Ishikawa (cell line): ENCODE measurements at regions not wholly inside any gene's neighbourhood (a gene's known extent, or its start where the extent isn't known, plus 50 kb on each side); places are given as distances from the start of the nearest gene placed in this dataset.

Source experiments
- CEBPB ChIP-seq: IDR thresholded peaks from 2 replicates; pipeline ENCODE4 v1.6.1; 2012
- CREB1 ChIP-seq: IDR thresholded peaks from 2 replicates; pipeline ENCODE4 v1.6.1; 2012; ENCODE audit warnings: low read depth
- EGR1 ChIP-seq: IDR thresholded peaks from 2 replicates; pipeline ENCODE4 v1.6.1; 2012
- EP300 ChIP-seq: IDR thresholded peaks from 2 replicates; pipeline ENCODE4 v1.6.1; 2012; ENCODE audit warnings: borderline replicate concordance
- FOXM1 ChIP-seq: IDR thresholded peaks from 2 replicates; pipeline ENCODE4 v1.6.1; 2012; ENCODE audit warnings: low read depth, borderline replicate concordance
- MAX ChIP-seq: IDR thresholded peaks from 2 replicates; pipeline ENCODE4 v1.6.1; 2012
- NFIC ChIP-seq: IDR thresholded peaks from 2 replicates; pipeline ENCODE4 v1.6.1; 2012
- RAD21 ChIP-seq: IDR thresholded peaks from 2 replicates; pipeline ENCODE4 v1.6.1; 2012; ENCODE audit warnings: low read depth
- REST ChIP-seq: IDR thresholded peaks from 2 replicates; pipeline ENCODE4 v1.6.1; 2012; ENCODE audit warnings: low read depth, mild to moderate bottlenecking
- TAF1 ChIP-seq: IDR thresholded peaks from 2 replicates; pipeline ENCODE4 v1.6.1; 2012; ENCODE audit warnings: low read depth, mild to moderate bottlenecking
- TCF12 ChIP-seq: IDR thresholded peaks from 2 replicates; pipeline ENCODE4 v1.6.1; 2012; ENCODE audit warnings: low read depth
- TEAD4 ChIP-seq: IDR thresholded peaks from 2 replicates; pipeline ENCODE4 v1.6.1; 2012
- USF1 ChIP-seq: IDR thresholded peaks from 2 replicates; pipeline ENCODE4 v1.6.1; 2012
- YY1 ChIP-seq: IDR thresholded peaks from 2 replicates; pipeline ENCODE4 v1.6.1; 2012; ENCODE audit warnings: low read depth
- ZBTB7A ChIP-seq: IDR thresholded peaks from 2 replicates; pipeline ENCODE4 v1.6.1; 2012; ENCODE audit warnings: low read depth

- no peak for TF ChIP-seq CREB1
- no peak for TF ChIP-seq FOXM1
- TF ChIP-seq ZBTB7A, result no peak
- no peak for TF ChIP-seq NFIC
- no peak for TF ChIP-seq MAX
- TF ChIP-seq RAD21, result no peak
- no peak for TF ChIP-seq EGR1
- TF ChIP-seq EP300, result no peak
Measured at GRCh38 chr14:104439625-104440024, 139.9 kb upstream of the C14orf180 start.

GRCh38 chr14:104440297-104440956 is 139.1 kb upstream of the C14orf180 start:
- no peak for TF ChIP-seq FOXM1

GRCh38 chr14:104441275-104442106 is 138.1 kb upstream of the C14orf180 start:
- TF ChIP-seq USF1 (no peak), TEAD4 (no peak), REST (no peak), EGR1 (no peak), ZBTB7A (no peak), MAX (no peak), NFIC (no peak), TAF1 (no peak), CEBPB (no peak), CREB1 (no peak), RAD21 (no peak), YY1 (no peak), TCF12 (no peak), EP300 (no peak)

GRCh38 chr14:104442107-104442551 is 137.4 kb upstream of the C14orf180 start:
- no peak for TF ChIP-seq EGR1
- TF ChIP-seq TAF1, result no peak
- TF ChIP-seq EP300, result no peak

GRCh38 chr14:104442631-104443390 is 136.8 kb upstream of the C14orf180 start:
- TF ChIP-seq YY1 (no peak), REST (no peak), TEAD4 (no peak), EP300 (no peak), CREB1 (no peak), USF1 (no peak), NFIC (no peak)

GRCh38 chr14:104443391-104444158 is 136.0 kb upstream of the C14orf180 start:
- TF ChIP-seq CREB1, result no peak
- TF ChIP-seq EP300, result no peak
- no peak for TF ChIP-seq TAF1
- no peak for TF ChIP-seq USF1
- TF ChIP-seq MAX, result no peak
- TF ChIP-seq CEBPB, result no peak
- TF ChIP-seq NFIC, result no peak
- no peak for TF ChIP-seq TCF12
- TF ChIP-seq YY1, result no peak
- no peak for TF ChIP-seq RAD21
- no peak for TF ChIP-seq FOXM1
- TF ChIP-seq REST, result no peak
- TF ChIP-seq TEAD4, result no peak
- no peak for TF ChIP-seq EGR1
- TF ChIP-seq ZBTB7A, result no peak
